GM23338 (cell line): ENCODE measurements at regions not wholly inside any gene's neighbourhood (a gene's known extent, or its start where the extent isn't known, plus 50 kb on each side); places are given as distances from the start of the nearest gene placed in this dataset.

Source experiments
- CREB1 ChIP-seq: fragments of 250-450 bp; sonication (Bioruptor Pico); IDR thresholded peaks from 2 replicates; pipeline ENCODE4 v1.5.0; 2020; ENCODE audit warnings: low read depth, mild to moderate bottlenecking, moderate library complexity
- EZH2 ChIP-seq: fragments of 200-600 bp; sonication (generic); IDR thresholded peaks from one replicate; pipeline ENCODE4 v1.8.0; 2017; ENCODE audit warnings: antibody characterized with exemption, mild to moderate bottlenecking, low read depth; ENCODE audit not compliant: unreplicated experiment
- JUNB ChIP-seq: IDR thresholded peaks from one replicate; pipeline ENCODE4 v1.6.1; 2016; ENCODE audit warnings: antibody characterized with exemption; ENCODE audit not compliant: unreplicated experiment
- POLR2AphosphoS5 ChIP-seq: IDR thresholded peaks from 2 replicates; pipeline ENCODE4 v1.6.1; 2016; ENCODE audit warnings: antibody characterized with exemption, low read depth
- ZNF114 ChIP-seq: fragments of 250-450 bp; sonication (Bioruptor Pico); IDR thresholded peaks from 2 replicates; pipeline ENCODE4 v1.5.0; 2020; ENCODE audit warnings: mild to moderate bottlenecking, moderate library complexity
- TF ChIP-seq, protein P1 (sequence below), 2 experiments: fragments of 200-600 bp in 1 of 2; sonication (generic) in 1 of 2; conservative IDR thresholded peaks; 2 replicates each; pipeline versions ENCODE4 v1.5.1 to v1.6.1; 2016 to 2017; ENCODE audit warnings: antibody characterized with exemption in 2 of 2, low read depth in 2 of 2, mild to moderate bottlenecking in 2 of 2, moderate library complexity in 1 of 2
- TF ChIP-seq, protein P2 (sequence below): IDR thresholded peaks from one replicate; pipeline ENCODE4 v1.6.1; 2018; ENCODE audit warnings: antibody characterized with exemption; ENCODE audit not compliant: unreplicated experiment

DNA sequence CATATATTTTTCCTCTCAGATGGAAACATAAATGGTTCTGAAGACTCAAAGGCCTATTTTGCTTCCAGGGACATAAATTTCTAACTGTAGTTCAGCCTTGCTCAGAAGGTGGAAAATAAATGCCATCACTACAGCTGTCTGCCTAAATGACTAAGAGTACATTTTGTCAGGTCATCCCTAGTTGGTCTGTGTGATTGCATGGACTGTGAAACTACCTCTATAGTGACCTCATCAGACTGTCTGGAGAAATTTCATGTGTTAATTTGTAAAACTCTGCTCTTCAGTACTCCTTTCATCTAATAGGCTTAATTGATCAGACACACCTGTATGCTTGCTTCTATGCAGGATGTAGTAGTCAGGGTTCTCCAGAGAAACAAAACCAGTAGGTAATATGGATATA, 886.9 kb downstream of the AMY1C start:
- TF ChIP-seq, protein P1, sequence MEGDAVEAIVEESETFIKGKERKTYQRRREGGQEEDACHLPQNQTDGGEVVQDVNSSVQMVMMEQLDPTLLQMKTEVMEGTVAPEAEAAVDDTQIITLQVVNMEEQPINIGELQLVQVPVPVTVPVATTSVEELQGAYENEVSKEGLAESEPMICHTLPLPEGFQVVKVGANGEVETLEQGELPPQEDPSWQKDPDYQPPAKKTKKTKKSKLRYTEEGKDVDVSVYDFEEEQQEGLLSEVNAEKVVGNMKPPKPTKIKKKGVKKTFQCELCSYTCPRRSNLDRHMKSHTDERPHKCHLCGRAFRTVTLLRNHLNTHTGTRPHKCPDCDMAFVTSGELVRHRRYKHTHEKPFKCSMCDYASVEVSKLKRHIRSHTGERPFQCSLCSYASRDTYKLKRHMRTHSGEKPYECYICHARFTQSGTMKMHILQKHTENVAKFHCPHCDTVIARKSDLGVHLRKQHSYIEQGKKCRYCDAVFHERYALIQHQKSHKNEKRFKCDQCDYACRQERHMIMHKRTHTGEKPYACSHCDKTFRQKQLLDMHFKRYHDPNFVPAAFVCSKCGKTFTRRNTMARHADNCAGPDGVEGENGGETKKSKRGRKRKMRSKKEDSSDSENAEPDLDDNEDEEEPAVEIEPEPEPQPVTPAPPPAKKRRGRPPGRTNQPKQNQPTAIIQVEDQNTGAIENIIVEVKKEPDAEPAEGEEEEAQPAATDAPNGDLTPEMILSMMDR (conservative IDR thresholded peaks at IDR 0.05; ENCODE audit: low read depth in 2 of 2), result peak in 1 of 2 experiments; percentile 20; a peak in 1 of 4 replicates
- TF ChIP-seq EZH2 (no peak), POLR2AphosphoS5 (no peak), JUNB (no peak), CREB1 (no peak), ZNF114 (no peak)
- TF ChIP-seq, protein P2, sequence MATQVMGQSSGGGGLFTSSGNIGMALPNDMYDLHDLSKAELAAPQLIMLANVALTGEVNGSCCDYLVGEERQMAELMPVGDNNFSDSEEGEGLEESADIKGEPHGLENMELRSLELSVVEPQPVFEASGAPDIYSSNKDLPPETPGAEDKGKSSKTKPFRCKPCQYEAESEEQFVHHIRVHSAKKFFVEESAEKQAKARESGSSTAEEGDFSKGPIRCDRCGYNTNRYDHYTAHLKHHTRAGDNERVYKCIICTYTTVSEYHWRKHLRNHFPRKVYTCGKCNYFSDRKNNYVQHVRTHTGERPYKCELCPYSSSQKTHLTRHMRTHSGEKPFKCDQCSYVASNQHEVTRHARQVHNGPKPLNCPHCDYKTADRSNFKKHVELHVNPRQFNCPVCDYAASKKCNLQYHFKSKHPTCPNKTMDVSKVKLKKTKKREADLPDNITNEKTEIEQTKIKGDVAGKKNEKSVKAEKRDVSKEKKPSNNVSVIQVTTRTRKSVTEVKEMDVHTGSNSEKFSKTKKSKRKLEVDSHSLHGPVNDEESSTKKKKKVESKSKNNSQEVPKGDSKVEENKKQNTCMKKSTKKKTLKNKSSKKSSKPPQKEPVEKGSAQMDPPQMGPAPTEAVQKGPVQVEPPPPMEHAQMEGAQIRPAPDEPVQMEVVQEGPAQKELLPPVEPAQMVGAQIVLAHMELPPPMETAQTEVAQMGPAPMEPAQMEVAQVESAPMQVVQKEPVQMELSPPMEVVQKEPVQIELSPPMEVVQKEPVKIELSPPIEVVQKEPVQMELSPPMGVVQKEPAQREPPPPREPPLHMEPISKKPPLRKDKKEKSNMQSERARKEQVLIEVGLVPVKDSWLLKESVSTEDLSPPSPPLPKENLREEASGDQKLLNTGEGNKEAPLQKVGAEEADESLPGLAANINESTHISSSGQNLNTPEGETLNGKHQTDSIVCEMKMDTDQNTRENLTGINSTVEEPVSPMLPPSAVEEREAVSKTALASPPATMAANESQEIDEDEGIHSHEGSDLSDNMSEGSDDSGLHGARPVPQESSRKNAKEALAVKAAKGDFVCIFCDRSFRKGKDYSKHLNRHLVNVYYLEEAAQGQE, result no peak
